ENCODE measurements at regions not wholly inside any gene's neighbourhood (a gene's known extent, or its start where the extent isn't known, plus 50 kb on each side); places are given as distances from the start of the nearest gene placed in this dataset.

GRCh38 chr20:18999086-18999485 lies 185.5 kb downstream of the SCP2D1 start:
- DNase-seq (ENCODE audit: low spot score), result no peak

DNA sequence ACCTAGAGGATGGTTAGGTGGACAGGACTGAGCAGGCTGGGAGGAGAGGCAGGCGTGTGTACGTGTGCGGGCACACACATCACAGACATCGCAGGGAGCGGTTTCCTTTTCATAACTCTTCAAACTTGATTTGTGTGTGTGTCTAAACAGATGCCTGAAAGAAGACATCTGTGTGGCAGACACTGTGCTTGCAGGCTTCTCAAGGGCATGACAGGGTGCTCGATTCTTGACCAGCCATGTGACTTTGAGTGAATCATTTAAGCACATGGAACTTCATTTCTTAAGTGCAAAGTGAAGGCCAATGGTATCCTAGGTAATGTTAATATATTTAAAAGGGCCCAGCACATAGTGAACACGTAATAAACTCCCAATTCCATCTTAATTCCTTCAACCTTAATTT lies 186.5 kb downstream of the SCP2D1 start:
- DNase-seq (ENCODE audit: low spot score), result no peak

DNA sequence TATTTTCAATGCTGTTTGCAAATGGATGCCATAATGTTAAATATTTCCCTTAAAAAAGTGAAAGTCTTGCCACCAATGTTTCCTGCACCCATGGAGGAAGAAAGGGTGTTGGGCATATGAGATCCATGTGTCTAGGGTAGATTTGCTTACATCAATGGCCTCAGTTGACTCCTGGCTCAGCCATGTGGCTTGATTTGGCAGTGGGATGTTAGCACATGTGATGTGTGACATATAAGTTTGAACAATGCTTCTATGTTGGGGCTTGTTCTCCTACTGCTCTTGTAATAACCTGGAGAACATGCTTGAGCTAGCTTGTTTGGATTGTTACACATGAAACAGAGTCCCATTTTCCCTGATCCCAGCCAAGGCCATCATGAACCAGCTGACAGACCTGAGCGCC lies 187.6 kb downstream of the SCP2D1 start:
- no peak for DNase-seq (ENCODE audit: low spot score)

GRCh38 chr20:19003366-19004336 lies 190.1 kb downstream of the SCP2D1 start:
- DNase-seq (ENCODE audit: low spot score), result no peak

- DNase-seq (ENCODE audit: low spot score), result no peak
Measured at GRCh38 chr20:19004975-19005374, 191.4 kb downstream of the SCP2D1 start.

- peak; percentile 60 for DNase-seq (ENCODE audit: low spot score)
Measured at GRCh38 chr20:19008497-19008896, 194.9 kb downstream of the SCP2D1 start.

GRCh38 chr20:19009081-19009688 lies 195.6 kb downstream of the SCP2D1 start:
- no peak for DNase-seq (ENCODE audit: low spot score)

GRCh38 chr20:19012676-19013075 lies 199.1 kb downstream of the SCP2D1 start:
- DNase-seq (ENCODE audit: low spot score), result no peak

- no peak for DNase-seq (ENCODE audit: low spot score)
Measured at GRCh38 chr20:19013907-19014306, 198.5 kb upstream of the SLC24A3 start.

- no peak for DNase-seq (ENCODE audit: low spot score)
Measured at GRCh38 chr20:19015351-19016139, 196.9 kb upstream of the SLC24A3 start.

GRCh38 chr20:19016140-19016497 lies 196.3 kb upstream of the SLC24A3 start:
- DNase-seq (ENCODE audit: low spot score), result no peak

DNA sequence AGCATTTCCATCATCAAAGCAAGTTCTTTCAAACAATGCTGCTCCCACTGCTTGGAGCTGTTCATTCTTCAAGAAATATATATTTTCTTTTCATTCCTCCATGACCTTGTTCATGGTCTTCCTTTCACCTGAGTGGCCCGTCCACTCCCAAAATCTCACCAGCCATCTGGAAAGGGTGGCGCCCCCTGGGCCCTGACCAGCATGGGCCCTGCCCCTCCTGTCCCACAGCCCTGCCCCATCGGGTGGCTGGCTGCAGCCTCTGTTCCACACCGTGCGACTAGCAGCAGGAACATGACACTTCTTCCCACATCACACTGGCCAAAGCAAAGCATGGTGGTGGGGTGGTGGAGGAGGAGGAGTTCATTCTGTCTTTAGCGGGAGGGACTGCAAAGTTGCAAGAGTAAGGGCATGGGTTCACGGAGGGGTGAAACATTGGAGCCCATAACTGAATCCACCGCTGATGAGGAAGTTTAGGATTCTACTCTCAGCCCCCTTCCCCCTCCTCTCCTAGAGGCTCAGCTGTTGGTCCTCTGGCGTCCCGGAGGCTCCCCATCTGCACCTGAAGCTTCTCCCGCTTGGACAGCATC lies 195.2 kb upstream of the SLC24A3 start:
- DNase-seq (ENCODE audit: low spot score), result no peak

DNA sequence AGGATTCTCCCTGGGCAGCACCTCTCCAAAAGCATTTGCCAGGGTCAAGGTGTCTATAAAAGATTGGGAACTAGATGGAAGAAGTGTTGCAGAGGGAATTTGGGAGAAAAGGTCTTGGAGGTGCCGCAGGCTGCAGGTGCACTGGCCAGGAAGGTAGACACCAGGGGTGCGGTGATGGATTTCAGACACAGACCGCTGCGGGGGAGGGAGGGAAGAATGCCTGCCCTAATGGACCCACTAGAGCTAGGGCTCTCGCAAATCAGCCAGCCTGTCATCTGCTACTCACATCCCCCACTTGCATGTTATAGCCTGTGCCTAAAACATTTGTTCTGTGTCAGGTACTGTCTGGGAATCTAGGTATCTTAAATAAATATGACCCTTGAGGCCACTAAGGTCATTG lies 193.6 kb upstream of the SLC24A3 start:
- no peak for DNase-seq (ENCODE audit: low spot score)

DNA sequence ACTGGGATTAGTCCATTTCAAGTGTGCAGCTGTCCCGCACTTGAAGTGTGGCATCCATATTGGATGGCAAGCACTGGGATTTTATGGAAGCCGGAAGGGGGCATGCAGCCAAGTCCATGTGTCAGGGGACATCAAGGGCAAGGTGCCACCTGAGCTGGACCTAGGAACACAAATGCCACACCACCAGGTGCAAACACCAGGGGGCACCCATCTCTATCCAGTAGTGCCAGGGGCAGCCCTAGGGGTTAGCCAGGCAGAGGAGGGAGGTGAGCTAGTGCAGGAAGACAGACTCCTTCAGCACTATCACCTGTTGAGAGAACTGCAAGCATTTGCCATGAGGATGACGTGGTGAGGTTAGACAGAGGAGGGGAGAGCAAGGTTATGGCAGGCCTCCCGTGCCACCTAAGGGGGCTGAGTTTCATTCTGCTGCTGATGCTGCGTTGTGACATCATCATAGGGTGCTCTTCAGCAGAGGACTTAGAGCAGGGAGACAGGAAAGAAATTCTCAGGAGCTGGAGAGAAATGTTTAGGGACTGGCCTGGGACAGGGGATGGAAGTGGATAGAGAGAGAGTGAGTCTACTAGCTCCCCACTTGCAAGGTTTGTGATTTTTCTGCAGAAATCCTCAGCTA lies 192.6 kb upstream of the SLC24A3 start:
- no peak for DNase-seq (ENCODE audit: low spot score)

- no peak for DNase-seq (ENCODE audit: low spot score)
Measured at GRCh38 chr20:19021406-19022117, 190.9 kb upstream of the SLC24A3 start.

- no peak for DNase-seq (ENCODE audit: low spot score)
Measured at GRCh38 chr20:19022118-19022575, 190.3 kb upstream of the SLC24A3 start.

DNA sequence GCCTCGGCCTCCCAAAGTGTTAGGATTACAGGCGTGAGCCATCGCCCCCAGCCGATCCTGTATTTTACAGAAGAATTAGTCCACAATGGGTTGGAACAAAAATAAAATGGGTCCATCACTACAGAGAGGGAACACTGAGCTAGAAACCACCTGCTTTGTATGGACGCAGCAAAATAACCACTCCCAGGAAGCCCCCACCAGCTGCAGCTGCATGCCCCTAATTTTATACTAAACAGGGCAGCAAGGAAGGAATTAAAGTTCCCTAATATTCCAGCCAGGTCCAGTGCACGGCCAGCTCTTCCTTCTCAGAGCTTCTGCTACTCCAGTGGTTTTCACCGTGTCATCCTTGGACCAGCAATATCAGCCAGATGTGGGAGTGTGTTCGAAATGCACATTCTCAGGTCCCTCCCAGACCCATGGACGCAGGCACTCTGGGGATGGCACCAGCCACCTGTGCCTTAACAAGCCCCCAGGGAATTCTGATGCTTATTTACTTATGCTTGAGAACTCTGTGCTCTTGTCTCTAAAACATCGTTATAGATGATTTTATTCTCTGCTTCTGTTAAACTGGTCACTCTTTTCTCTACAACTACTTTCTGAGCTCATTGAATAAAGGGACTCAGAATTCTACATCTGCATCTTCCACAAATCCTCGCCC lies 189.5 kb upstream of the SLC24A3 start:
- DNase-seq (ENCODE audit: low spot score), result no peak

GRCh38 chr20:19024296-19025035 lies 188.0 kb upstream of the SLC24A3 start:
- no peak for DNase-seq (ENCODE audit: low spot score)

- DNase-seq (ENCODE audit: low spot score), result no peak
Measured at GRCh38 chr20:19025430-19026120, 186.9 kb upstream of the SLC24A3 start.

Measured in iPS-NIHi11 (cell line).